ENCODE measurements at regions not wholly inside any gene's neighbourhood (a gene's known extent, or its start where the extent isn't known, plus 50 kb on each side); places are given as distances from the start of the nearest gene placed in this dataset.

- ChIA-PET CTCF (no interaction called here), POLR2A (no interaction called here)
- H2AFZ ChIP-seq (ENCODE audit: insufficient read depth, low read depth, low read length, poor library complexity, severe bottlenecking) = no peak overlapping the region
- no peak overlapping the region for H3K4me3 ChIP-seq (ENCODE audit: control extremely low read depth in 1 of 5, extremely low read depth in 1 of 5, insufficient read depth in 1 of 5, low read depth in 2 of 5, low read length in 4 of 5)
- no peak overlapping the region for H3K4me3 Mint-ChIP-seq
- no peaks in the 10 kb centered on the region for H3K79me2 ChIP-seq (ENCODE audit: control insufficient read depth, insufficient read depth, low read length)
- no peaks in the 10 kb centered on the region for H4K20me1 ChIP-seq (ENCODE audit: control insufficient read depth, insufficient read depth, low read length, poor library complexity, severe bottlenecking)
- no peaks in the 10 kb centered on the region for H3K27me3 ChIP-seq (replicated peaks in 1 of 4; ENCODE audit: control extremely low read depth in 1 of 4, control insufficient read depth in 3 of 4, insufficient read depth in 4 of 4, low read length in 3 of 4)
- WGBS (ENCODE audit: insufficient coverage) = 85% methylated on average over 4 of the region's 6 CpGs
- H3K27me3 Mint-ChIP-seq = peaks cover 3% of the 10 kb centered on the region
- H3K27ac ChIP-seq (ENCODE audit: low read length in 2 of 2) = no peak overlapping the region
- H3K36me3 ChIP-seq (replicated peaks in 1 of 2; ENCODE audit: control extremely low read depth in 1 of 2, control insufficient read depth in 1 of 2, extremely low read depth in 1 of 2, insufficient read depth in 2 of 2, low read length in 1 of 2) = no peaks in the 10 kb centered on the region
- peaks cover 0 to 3% (median 0%) of the 10 kb centered on the region in 3 donors for H3K9me3 ChIP-seq (ENCODE audit: control extremely low read depth in 1 of 3, control insufficient read depth in 2 of 3, insufficient read depth in 1 of 3, low read length in 2 of 3)
- no peak overlapping the region for H3K4me2 ChIP-seq (replicated peaks; ENCODE audit: low read depth, low read length, poor library complexity, severe bottlenecking)
- H3K4me1 ChIP-seq (ENCODE audit: control insufficient read depth in 2 of 2, insufficient read depth in 2 of 2, low read length in 2 of 2) = no peaks in the 10 kb centered on the region
- ATAC-seq (ENCODE audit: low read depth) (no peak), DNase-seq (no peak)
- TF ChIP-seq EZH2 (IDR thresholded peaks at IDR 0.05; ENCODE audit: borderline replicate concordance, insufficient read depth, low read depth, low read length, poor library complexity, severe bottlenecking) (no peak), CTCF (IDR thresholded peaks at IDR 0.05) (no peak)
- no peak overlapping the region for H3K9ac ChIP-seq (ENCODE audit: low read length)
- no peaks in the 10 kb centered on the region for H3K4me1 Mint-ChIP-seq
- intact Hi-C loops (cut with micrococcal nuclease) = no loop called here
- no peak overlapping the region for H3K27ac Mint-ChIP-seq
- H3K9me3 Mint-ChIP-seq (ENCODE audit: insufficient read depth) = no peaks in the 10 kb centered on the region
Observed at GRCh38 chr10:120285408-120285807, 171.6 kb upstream of the PLPP4 start.

DNA sequence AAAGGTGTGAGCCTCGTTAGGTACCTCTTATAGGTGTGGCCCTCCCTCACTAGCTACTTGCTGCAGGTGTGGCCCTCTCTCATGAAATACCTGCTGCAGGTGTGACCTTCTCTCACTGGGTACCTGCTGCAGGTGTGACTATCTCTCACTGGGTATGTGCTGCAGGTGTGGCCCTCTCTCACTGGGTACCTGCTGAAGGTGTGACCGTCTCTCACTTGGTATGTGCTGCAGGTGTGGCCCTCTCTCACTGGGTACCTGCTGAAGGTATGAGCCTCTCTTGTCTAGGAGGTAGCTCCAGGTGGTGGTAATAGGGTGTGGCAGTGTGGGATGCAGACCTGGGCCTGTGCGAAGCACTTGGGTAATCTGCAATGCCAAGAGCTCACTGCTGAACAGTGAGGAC, 170.7 kb upstream of the PLPP4 start:
- peaks cover 0 to 3% (median 0%) of the 10 kb centered on the region in 3 donors for H3K9me3 ChIP-seq (ENCODE audit: control extremely low read depth in 1 of 3, control insufficient read depth in 2 of 3, insufficient read depth in 1 of 3, low read length in 2 of 3)
- ChIA-PET CTCF (no interaction called here), POLR2A (no interaction called here)
- H3K9ac ChIP-seq (ENCODE audit: low read length) = no peak overlapping the region
- H3K36me3 ChIP-seq (replicated peaks in 1 of 2; ENCODE audit: control extremely low read depth in 1 of 2, control insufficient read depth in 1 of 2, extremely low read depth in 1 of 2, insufficient read depth in 2 of 2, low read length in 1 of 2) = no peaks in the 10 kb centered on the region
- 92% methylated on average over 3 of the region's 3 CpGs for WGBS (ENCODE audit: insufficient coverage)
- TF ChIP-seq EZH2 (IDR thresholded peaks at IDR 0.05; ENCODE audit: borderline replicate concordance, insufficient read depth, low read depth, low read length, poor library complexity, severe bottlenecking) (no peak), CTCF (IDR thresholded peaks at IDR 0.05) (no peak)
- no peaks in the 10 kb centered on the region for H3K4me1 ChIP-seq (ENCODE audit: control insufficient read depth in 2 of 2, insufficient read depth in 2 of 2, low read length in 2 of 2)
- Mint-ChIP-seq H3K4me3 (no peak overlapping the region), H3K27me3 (peaks cover 10% of the 10 kb centered on the region), H3K27ac (no peak overlapping the region), H3K9me3 (ENCODE audit: insufficient read depth) (no peaks in the 10 kb centered on the region), H3K4me1 (no peaks in the 10 kb centered on the region)
- no peaks in the 10 kb centered on the region for H3K27me3 ChIP-seq (replicated peaks in 1 of 4; ENCODE audit: control extremely low read depth in 1 of 4, control insufficient read depth in 3 of 4, insufficient read depth in 4 of 4, low read length in 3 of 4)
- no peak for ATAC-seq (ENCODE audit: low read depth)
- no peak overlapping the region for H3K4me3 ChIP-seq (ENCODE audit: control extremely low read depth in 1 of 5, extremely low read depth in 1 of 5, insufficient read depth in 1 of 5, low read depth in 2 of 5, low read length in 4 of 5)
- H3K4me2 ChIP-seq (replicated peaks; ENCODE audit: low read depth, low read length, poor library complexity, severe bottlenecking) = no peak overlapping the region
- H3K79me2 ChIP-seq (ENCODE audit: control insufficient read depth, insufficient read depth, low read length) = no peaks in the 10 kb centered on the region
- H4K20me1 ChIP-seq (ENCODE audit: control insufficient read depth, insufficient read depth, low read length, poor library complexity, severe bottlenecking) = no peaks in the 10 kb centered on the region
- no peak for DNase-seq
- no peak overlapping the region for H3K27ac ChIP-seq (ENCODE audit: low read length in 2 of 2)
- H2AFZ ChIP-seq (ENCODE audit: insufficient read depth, low read depth, low read length, poor library complexity, severe bottlenecking) = no peak overlapping the region
- intact Hi-C loops (cut with micrococcal nuclease) = no loop called here
